ENCODE measurements at regions not wholly inside any gene's neighbourhood (a gene's known extent, or its start where the extent isn't known, plus 50 kb on each side); places are given as distances from the start of the nearest gene placed in this dataset.
A peak's percentile ranks its signal among the peaks of the same experiment; 100 is the strongest.

- no peak for DNase-seq (ENCODE audit: low read depth in 3 of 3)
Measured at GRCh38 chr22:48842583-48842945, 985.1 kb downstream of the BRD1 start.

GRCh38 chr22:48841881-48842582, 985.6 kb downstream of the BRD1 start:
- no peak for DNase-seq (ENCODE audit: low read depth in 3 of 3)

GRCh38 chr22:48840112-48840949, 987.3 kb downstream of the BRD1 start:
- DNase-seq (ENCODE audit: low read depth in 3 of 3): no peak

DNA sequence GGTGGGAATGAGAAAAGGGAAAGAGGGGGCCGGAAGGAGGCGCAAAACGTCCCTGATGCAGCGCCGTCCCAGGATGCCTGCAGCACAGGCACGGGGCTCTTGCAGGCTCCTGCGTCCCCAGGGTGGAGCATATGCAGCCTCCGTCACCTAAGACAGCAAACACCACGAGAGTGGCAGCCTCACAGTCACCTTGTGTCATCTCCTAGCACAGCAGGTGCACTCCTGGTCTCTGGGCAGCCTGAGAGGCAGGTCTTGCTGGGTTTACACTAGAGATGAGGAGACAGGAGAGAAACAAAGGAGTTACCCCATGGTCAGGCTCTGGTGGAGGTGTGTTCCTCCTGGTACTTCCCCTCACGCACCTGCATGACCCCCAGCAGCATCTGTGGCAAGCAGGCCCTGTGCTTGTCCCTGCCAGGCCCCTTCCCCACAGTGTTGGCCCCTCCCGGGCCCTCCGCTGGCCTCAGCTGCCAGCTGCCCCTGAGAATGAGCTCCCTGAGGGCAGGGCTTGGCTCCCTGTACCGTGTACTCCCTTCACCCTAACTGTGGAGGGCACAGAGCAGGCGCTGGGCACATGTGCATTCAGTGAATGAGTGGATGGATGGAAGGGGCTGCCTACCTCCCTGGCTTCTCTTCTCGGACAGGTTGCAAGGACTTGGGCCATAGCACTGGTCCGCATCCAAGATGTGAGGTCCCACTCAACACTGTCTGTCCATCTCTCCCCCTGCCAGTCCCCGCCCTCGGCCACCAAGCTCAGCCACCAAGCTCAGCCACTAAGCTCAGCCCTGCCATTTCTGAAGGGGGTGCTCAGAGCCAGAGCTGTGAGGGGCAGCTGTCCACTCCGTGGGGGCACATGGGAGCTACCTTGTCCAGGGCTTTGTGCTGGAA, 988.6 kb downstream of the BRD1 start:
- no peak for DNase-seq (ENCODE audit: low read depth in 3 of 3)

- no peak for DNase-seq (ENCODE audit: low read depth in 3 of 3)
Measured at GRCh38 chr22:48838376-48838775, 989.3 kb downstream of the BRD1 start.

DNA sequence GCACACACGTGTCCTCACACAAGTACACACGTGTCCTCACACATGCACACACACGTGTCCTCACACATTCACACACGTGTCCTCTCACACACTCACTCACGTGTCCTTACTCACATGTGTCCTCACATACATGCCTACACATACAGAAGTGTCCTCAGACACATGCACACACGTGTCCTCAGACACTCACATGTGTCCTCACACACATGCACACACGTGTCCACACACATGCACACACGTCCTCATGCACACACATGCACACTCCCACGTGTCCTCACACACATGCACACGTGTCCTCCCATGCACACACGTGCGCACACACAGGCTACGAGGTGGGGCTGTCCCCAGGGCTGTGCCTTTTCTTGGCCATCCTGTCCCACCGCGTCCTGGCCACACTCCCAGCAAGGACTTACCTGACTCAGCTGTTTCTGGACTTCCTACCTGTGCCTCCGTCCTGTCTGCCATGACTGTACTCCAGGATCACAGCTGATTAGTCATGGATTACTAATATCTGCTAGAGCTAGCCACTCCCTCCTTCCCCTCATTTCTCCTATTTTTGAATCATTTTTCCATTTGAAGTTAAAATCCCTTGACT, 990.2 kb downstream of the BRD1 start:
- DNase-seq (ENCODE audit: low read depth in 3 of 3): no peak

DNA sequence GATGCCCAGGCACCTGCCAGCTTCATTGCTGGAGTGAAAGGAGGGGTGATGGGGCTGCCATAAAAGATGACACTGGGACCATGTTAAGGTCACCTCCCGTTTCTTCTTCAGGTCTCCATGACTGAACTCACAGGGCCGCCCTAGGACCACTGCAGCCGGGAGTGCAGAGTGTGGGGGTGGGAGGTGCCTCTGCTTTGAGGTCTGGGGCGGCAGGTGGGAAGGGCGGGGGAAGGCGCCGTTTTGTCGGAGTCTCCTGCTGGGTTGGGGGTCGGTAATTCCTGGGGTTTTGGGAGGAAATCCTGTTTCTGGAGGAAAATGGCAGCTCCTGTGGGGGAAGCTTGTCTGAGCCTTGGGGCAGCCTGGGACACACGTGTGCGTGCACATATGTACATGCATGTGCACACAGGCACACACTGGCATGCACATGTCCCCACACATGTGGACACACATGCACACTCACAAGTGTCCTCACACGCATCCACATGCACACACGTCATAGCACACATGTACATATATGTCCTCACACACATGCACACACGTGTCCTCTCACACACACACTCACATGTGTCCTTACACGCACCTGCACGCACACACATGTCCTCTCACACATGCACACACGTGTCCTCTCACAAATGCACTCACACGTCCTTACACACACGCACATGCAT, 990.9 kb downstream of the BRD1 start:
- DNase-seq (ENCODE audit: low read depth in 3 of 3): no peak

DNA sequence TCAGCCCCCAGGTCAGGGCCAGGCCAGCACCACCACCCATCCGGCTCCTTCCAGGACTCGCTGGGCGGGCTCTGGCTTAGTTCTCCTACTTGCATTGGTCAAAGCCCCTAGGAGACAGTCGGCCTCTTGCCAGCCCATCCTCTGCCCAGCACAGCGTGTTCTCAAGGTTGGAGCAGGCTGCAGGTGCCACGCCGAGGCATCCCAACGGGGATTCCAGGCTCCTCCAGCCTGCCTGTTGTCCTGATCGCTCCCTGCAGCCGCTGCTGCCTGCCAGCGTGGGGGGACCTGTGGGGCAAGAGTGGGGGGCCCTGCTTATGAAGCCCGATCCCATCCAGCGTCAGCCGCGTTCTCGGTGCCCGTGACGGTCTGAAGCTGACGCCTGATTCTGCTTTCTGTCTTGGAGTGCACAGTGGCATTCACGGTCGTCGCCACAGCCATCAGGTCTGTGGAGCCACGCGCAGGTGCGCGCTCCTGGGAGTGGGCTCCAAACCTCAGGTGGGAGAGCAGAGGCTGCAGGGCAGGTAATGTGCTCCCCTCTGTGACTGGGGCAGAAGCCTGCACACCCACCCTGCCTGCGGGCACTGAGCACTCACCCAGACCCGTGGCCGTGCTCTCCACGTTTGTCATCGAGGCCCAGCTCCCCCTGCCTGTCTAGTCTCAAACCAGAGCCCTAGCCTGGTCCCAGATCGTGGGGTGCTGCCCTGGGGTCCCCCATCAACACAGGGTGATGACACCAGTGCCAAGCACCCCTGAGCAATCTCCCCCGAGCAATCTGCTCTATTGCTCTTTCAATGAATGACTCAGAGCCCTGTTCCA, 991.6 kb downstream of the BRD1 start:
- no peak for DNase-seq (ENCODE audit: low read depth in 3 of 3)

DNA sequence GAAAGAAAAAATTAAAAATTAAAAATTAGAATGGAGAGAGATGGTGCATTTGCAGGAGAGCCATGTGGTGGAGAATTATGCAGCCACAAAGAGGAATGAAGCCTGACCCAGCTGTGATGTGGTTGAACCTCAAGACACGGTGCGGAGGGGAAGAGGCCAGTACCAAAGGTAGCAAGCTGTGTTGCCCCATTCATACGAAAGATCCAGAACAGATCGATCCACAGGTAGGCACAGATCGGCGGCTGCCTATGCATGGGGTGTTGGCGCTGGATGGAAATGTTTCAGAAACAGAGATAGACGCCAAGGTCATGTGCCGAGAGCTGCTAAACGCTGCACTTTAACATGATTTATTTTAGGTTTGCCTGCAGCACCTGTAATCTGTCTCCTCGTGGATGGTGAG, 992.3 kb downstream of the BRD1 start:
- no peak for DNase-seq (ENCODE audit: low read depth in 3 of 3)

DNA sequence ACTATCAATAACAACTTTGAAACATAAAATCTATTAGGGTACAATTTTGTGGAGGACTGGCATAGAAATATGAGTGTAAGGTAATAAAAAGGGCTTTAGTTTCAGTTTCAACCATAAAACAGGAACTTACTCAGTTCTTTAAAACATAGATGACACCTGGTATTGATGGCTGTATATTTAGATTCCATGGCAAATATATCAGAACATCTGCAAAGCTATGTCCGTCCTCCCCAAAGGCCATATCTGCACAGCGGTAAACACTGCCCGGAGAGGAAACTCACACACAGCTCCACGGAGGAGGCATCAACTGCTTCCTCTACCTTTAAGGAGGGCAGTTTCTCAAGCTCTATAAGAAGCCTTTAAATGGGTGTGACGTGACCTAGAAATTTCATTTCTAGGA, 993.3 kb downstream of the BRD1 start:
- no peak for DNase-seq (ENCODE audit: low read depth in 3 of 3)

- DNase-seq (ENCODE audit: low read depth in 3 of 3): peak in 1 of 3 donors; percentile 29
Measured at GRCh38 chr22:48832592-48832991, 995.1 kb downstream of the BRD1 start.

GRCh38 chr22:48829908-48830307, 997.8 kb downstream of the BRD1 start:
- no peak for DNase-seq (ENCODE audit: low read depth in 3 of 3)

DNA sequence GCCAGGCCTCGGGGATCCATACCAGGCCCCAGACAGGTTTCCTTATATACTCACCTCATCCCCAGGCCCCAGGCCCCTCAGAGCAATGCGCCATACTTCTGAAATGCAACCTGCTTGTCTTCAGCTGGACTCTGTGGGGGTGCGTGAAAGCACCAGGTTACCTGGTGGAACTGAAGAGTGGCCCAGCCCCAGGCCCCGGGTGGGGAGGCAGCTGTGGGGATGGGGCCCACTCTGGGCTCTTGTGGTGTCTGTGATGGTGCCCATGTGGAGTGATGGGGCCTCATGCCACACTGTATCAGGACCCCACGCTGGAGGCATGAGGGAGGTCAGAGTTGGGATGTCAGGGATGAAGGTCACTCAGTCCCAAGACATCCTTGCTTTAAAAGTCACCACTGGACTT, 999.0 kb downstream of the BRD1 start:
- DNase-seq (ENCODE audit: low read depth in 3 of 3): no peak

GRCh38 chr22:48827904-48828555, 999.6 kb downstream of the BRD1 start:
- DNase-seq (ENCODE audit: low read depth in 3 of 3): no peak

DNA sequence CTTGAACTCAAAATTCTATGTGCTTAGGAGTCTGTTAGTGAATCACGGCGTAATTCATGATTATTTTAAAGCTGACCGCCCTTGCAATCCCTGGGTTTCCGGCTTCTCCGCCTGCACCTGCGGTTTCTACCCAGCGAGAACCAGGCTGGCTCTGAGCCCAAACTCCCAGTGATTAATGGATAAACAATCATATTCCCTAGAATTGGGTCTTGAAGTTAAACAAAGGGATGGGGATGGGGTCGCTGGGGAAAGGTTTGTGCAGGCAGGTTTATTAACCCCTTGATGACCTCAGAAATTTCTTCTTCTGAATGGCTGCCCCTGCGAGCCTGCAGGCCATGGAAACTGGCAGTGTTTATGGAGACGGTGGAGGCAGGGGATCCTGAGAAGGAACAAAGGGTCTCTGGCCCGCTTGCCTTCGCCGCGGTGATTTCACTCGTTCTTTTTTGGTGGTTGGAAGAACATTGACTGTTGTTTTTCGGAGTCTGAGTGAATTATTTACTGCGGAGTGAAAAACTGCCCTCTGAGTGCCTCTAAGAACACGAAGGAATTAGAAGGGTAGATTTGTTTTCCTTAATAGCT, 1000.3 kb downstream of the BRD1 start:
- DNase-seq (ENCODE audit: low read depth in 3 of 3): no peak

- DNase-seq (ENCODE audit: low read depth in 3 of 3): no peak
Measured at GRCh38 chr22:48826546-48826945, 1001.1 kb downstream of the BRD1 start.

DNA sequence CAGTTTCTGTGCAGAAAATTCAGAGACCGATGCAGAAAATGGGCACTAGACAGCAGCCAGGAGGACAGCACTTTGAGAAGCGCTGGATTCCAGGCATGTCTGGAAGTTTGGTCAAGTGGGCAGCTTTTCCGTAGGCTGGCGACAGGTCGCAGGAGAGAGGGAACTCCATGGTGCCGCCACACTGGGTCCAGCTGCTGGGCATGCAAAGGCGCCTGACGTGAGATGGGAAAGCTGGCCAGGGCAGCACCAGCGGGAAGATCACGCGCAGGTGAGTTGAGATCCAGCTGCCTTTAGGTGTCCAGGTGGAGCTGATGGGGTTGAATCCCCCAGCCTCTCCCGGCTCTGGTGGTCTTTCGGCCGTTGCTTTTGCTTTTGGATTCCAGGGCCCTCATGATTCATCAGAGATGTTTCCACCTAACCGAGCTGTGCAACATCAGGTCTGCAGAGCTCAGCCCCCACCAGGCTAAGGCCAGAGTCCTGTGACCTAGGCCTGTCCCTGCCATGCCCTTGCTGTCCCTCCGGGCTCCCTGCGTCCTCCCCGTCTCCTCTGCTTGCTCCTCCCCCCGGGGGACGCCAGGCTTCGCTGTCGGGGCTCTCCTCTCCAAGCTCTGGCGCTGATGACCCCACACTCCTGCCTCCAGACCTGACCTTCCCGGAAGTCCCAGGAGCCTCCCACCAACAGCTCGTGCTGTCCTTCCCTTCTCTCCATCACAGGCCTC, 1001.7 kb downstream of the BRD1 start:
- no peak for DNase-seq (ENCODE audit: low read depth in 3 of 3)

DNA sequence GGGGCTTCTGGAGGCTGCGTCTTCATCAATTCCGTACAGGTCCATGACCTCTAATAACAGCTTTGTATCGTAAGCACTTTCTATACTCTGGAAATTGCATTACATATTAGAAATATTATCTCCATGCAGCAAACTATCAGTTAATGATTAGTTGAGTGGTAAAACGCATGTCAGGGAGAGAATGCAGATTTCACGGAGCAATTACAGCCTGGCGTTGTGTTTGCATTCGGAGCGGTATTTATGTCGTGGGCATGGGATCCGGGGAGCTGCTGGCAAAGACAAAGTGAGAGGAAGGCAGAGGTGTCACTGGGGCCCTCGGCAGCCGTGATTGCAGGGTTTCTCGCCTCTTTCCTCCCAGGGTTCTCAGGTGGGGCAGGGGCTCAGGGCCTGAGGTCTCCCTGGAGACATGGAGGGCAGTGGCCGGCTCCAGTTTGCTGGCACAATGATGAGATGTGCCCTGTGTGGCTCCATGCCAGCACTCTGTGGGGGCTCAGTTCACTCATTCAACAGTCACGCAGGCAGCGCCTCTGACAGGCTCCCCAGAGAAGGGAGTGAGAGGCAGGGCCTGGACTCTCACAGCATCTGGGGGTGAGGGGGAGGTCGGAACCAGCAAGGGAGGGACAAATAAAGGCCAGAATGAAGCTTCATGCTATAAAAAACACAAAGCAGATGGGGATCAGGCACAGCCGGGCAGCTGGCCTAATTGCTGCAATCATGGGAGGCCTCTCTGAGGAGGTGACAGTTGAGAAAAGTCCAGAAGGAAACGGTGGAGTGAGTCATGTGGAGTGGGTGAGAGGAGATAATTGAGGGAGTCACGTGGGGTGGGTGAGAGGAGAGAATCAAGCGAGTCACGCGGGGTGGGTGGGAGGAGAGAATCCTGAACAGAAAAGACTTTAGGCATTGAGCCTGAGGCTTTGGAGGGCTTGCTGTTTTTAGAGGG, 1002.7 kb downstream of the BRD1 start:
- DNase-seq (ENCODE audit: low read depth in 3 of 3): no peak

Data from stimulated activated CD4-positive, alpha-beta T cell treated with anti-CD3 and anti-CD28 coated beads, TNF-alpha, amount 100 ng/mL, for 48 hours (primary cell).